ENCODE measurements at regions not wholly inside any gene's neighbourhood (a gene's known extent, or its start where the extent isn't known, plus 50 kb on each side); places are given as distances from the start of the nearest gene placed in this dataset.
"Not testable (repeated sequence)": the region's sequence is repeated elsewhere in the genome, so short reads cannot be mapped to it uniquely, and the experiment has no call there.

DNA sequence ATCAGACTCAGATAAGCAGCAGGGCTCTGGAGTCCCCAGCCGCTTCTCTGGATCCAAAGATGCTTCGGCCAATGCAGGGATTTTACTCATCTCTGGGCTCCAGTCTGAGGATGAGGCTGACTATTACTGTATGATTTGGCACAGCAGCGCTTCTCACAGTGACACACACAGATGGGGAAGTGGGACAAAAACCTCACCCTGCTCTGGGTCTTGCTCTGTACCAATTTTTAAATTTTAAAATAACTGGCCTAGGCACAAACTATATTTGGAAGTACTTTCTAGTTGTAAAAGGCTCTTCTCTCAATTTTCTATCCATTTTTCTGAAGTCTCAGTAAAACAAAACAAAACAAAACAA lies 131.7 kb downstream of the VPREB1 start:
- Histone ChIP-seq H3K27ac (ENCODE audit: low read length in 2 of 2) (peak overlapping the region in 1 of 2 donors; percentile 10), H3K9ac (ENCODE audit: low read length) (no peak overlapping the region), H3K9me3 (ENCODE audit: control extremely low read depth in 1 of 3, control insufficient read depth in 2 of 3, insufficient read depth in 1 of 3, low read length in 2 of 3) (no peaks in the 10 kb centered on the region), H4K20me1 (ENCODE audit: control insufficient read depth, insufficient read depth, low read length, poor library complexity, severe bottlenecking) (no peaks in the 10 kb centered on the region), H3K4me2 (replicated peaks; ENCODE audit: low read depth, low read length, poor library complexity, severe bottlenecking) (peak overlapping the region; percentile 64), H3K79me2 (ENCODE audit: control insufficient read depth, insufficient read depth, low read length) (no peaks in the 10 kb centered on the region), H2AFZ (ENCODE audit: insufficient read depth, low read depth, low read length, poor library complexity, severe bottlenecking) (no peak overlapping the region), H3K4me3 (ENCODE audit: control extremely low read depth in 1 of 5, extremely low read depth in 1 of 5, insufficient read depth in 1 of 5, low read depth in 2 of 5, low read length in 4 of 5) (peak overlapping the region in 3 of 5 experiments; percentile 8 to 18 (median 16)), H3K4me1 (ENCODE audit: control insufficient read depth in 2 of 2, insufficient read depth in 2 of 2, low read length in 2 of 2) (peaks cover 79 to 83% of the 10 kb centered on the region in 2 donors), H3K27me3 (replicated peaks in 1 of 4; ENCODE audit: control extremely low read depth in 1 of 4, control insufficient read depth in 3 of 4, insufficient read depth in 4 of 4, low read length in 3 of 4) (no peaks in the 10 kb centered on the region), H3K36me3 (replicated peaks in 1 of 2; ENCODE audit: control extremely low read depth in 1 of 2, control insufficient read depth in 1 of 2, extremely low read depth in 1 of 2, insufficient read depth in 2 of 2, low read length in 1 of 2) (no peaks in the 10 kb centered on the region)
- POLR2A ChIA-PET, result no interaction called here
- Mint-ChIP-seq H3K27me3 (no peaks in the 10 kb centered on the region), H3K4me1 (peaks cover 85% of the 10 kb centered on the region), H3K4me3 (peak overlapping the region; percentile 44), H3K9me3 (ENCODE audit: insufficient read depth) (no peaks in the 10 kb centered on the region), H3K27ac (peak overlapping the region; percentile 33)
- TF ChIP-seq, protein P1, sequence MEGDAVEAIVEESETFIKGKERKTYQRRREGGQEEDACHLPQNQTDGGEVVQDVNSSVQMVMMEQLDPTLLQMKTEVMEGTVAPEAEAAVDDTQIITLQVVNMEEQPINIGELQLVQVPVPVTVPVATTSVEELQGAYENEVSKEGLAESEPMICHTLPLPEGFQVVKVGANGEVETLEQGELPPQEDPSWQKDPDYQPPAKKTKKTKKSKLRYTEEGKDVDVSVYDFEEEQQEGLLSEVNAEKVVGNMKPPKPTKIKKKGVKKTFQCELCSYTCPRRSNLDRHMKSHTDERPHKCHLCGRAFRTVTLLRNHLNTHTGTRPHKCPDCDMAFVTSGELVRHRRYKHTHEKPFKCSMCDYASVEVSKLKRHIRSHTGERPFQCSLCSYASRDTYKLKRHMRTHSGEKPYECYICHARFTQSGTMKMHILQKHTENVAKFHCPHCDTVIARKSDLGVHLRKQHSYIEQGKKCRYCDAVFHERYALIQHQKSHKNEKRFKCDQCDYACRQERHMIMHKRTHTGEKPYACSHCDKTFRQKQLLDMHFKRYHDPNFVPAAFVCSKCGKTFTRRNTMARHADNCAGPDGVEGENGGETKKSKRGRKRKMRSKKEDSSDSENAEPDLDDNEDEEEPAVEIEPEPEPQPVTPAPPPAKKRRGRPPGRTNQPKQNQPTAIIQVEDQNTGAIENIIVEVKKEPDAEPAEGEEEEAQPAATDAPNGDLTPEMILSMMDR (IDR thresholded peaks at IDR 0.05), result no peak
- peak; percentile 34 for ATAC-seq (ENCODE audit: low read depth)
- intact Hi-C loops (cut with micrococcal nuclease), result loop anchor here (1.0 kb wide), 1 partner anchor 24 kb away; no protein-coding TSS in a partner anchor
- CTCF ChIA-PET, result interaction anchor here (0.9 to 1.8 kb wide), 5 partner anchors 24 to 578 kb away, joined by 3 to 6 read pairs (median 3); no protein-coding TSS in a partner anchor
- WGBS (ENCODE audit: insufficient coverage), result 67% methylated on average over 1 of the region's 3 CpGs
- DNase-seq, result peak; percentile 48

DNA sequence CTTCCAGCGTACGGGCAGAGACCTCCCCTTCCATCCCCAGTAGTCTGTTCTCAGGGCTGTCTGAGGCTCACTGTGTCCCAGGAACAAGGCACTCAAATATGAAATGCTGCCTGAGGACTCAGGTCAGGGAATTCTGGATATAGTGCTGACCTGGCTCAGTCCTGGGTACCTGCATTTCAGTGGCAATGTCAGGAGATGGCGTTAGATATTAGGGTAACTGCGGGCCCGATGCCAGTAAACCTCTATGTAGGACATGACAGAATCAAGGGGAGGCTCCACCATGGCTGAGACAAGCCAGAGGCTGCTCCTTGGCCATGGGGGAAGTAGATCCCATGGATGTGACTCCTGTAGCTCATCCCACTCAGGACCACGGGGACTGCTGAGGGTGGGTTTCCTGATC lies 131.7 kb downstream of the ZNF280B start:
- H2AFZ ChIP-seq (ENCODE audit: insufficient read depth, low read depth, low read length, poor library complexity, severe bottlenecking); H3K9me3 Mint-ChIP-seq (ENCODE audit: insufficient read depth); H3K27me3 Mint-ChIP-seq; H3K9ac ChIP-seq (ENCODE audit: low read length); H3K27me3 ChIP-seq (replicated peaks in 1 of 4; ENCODE audit: control extremely low read depth in 1 of 4, control insufficient read depth in 3 of 4, insufficient read depth in 4 of 4, low read length in 3 of 4); H3K4me3 ChIP-seq (ENCODE audit: control extremely low read depth in 1 of 5, extremely low read depth in 1 of 5, insufficient read depth in 1 of 5, low read depth in 2 of 5, low read length in 4 of 5); POLR2A ChIA-PET; ATAC-seq (ENCODE audit: low read depth); DNase-seq; H3K79me2 ChIP-seq (ENCODE audit: control insufficient read depth, insufficient read depth, low read length); H3K36me3 ChIP-seq (replicated peaks in 1 of 2; ENCODE audit: control extremely low read depth in 1 of 2, control insufficient read depth in 1 of 2, extremely low read depth in 1 of 2, insufficient read depth in 2 of 2, low read length in 1 of 2); H3K9me3 ChIP-seq (ENCODE audit: control extremely low read depth in 1 of 3, control insufficient read depth in 2 of 3, insufficient read depth in 1 of 3, low read length in 2 of 3); H4K20me1 ChIP-seq (ENCODE audit: control insufficient read depth, insufficient read depth, low read length, poor library complexity, severe bottlenecking): not testable (repeated sequence)
- H3K4me3 Mint-ChIP-seq, result peak overlapping the region; percentile 44
- H3K27ac Mint-ChIP-seq, result peak overlapping the region; percentile 33
- CTCF ChIA-PET, result interaction anchor here (1.2 to 1.5 kb wide), 3 partner anchors 15 to 87 kb away, joined by 3 read pairs; no protein-coding TSS in a partner anchor
- Histone ChIP-seq H3K4me1 (ENCODE audit: control insufficient read depth in 2 of 2, insufficient read depth in 2 of 2, low read length in 2 of 2) (peaks cover 79 to 83% of the 10 kb centered on the region in 2 donors), H3K27ac (ENCODE audit: low read length in 2 of 2) (peak overlapping the region; percentile 3 to 59), H3K4me2 (replicated peaks; ENCODE audit: low read depth, low read length, poor library complexity, severe bottlenecking) (peak overlapping the region; percentile 64)
- intact Hi-C loops (cut with micrococcal nuclease), result loop anchor here (1.0 kb wide), 1 partner anchor 25 kb away; no protein-coding TSS in a partner anchor
- WGBS (ENCODE audit: insufficient coverage), result 94% methylated on average over 5 of the region's 6 CpGs
- H3K4me1 Mint-ChIP-seq, result peaks cover 85% of the 10 kb centered on the region
